Prostate gland (tissue), 2 donors: ENCODE measurements at regions not wholly inside any gene's neighbourhood (a gene's known extent, or its start where the extent isn't known, plus 50 kb on each side); places are given as distances from the start of the nearest gene placed in this dataset.

Experiments used
- CTCF ChIP-seq, 4 experiments: fragments of 200-600 bp in 2 of 4; fragments of 450-650 bp in 2 of 4; sonication (generic) in 2 of 4; IDR thresholded peaks; 1 replicate in 3 of 4; 2 replicates in 1 of 4; pipeline ENCODE4 v1.5.1; 2016 to 2019; ENCODE audit warnings: antibody characterized with exemption in 4 of 4, mild to moderate bottlenecking in 2 of 4, moderate library complexity in 2 of 4
- POLR2A ChIP-seq: fragments of 450-650 bp; IDR thresholded peaks from one replicate; pipeline ENCODE4 v1.6.1; 2016; ENCODE audit warnings: antibody characterized with exemption, mild to moderate bottlenecking

GRCh38 chr2:122627388-122627787, 871.9 kb downstream of the TSN start:
- TF ChIP-seq POLR2A (no peak), CTCF (IDR thresholded peaks at IDR 0.05) (no peak)
